Caco-2 (cell line): ENCODE measurements at regions not wholly inside any gene's neighbourhood (a gene's known extent, or its start where the extent isn't known, plus 50 kb on each side); places are given as distances from the start of the nearest gene placed in this dataset.

Experiments used
- BruUV-seq: library from RNA; stranded (reverse); fragments of 400-500 nt; replicated peaks from 2 replicates; lab custom pipeline; 2021; lab: Mats Ljungman, UMichigan
- CTCF ChIA-PET: fragments of 300-600 bp; sonication (Branson Sonifier 250); formaldehyde crosslinking; loops from one replicate; lab custom pipeline; 2022; ENCODE audit warnings: antibody characterized with exemption; lab: Charles Lee
- POLR2A ChIA-PET: fragments of 300-600 bp; sonication (Branson Sonifier 250); formaldehyde crosslinking; loops from one replicate; lab custom pipeline; 2022; ENCODE audit warnings: antibody characterized with exemption; lab: Charles Lee
- DNase-seq, 2 experiments: peaks; one replicate each; pipeline versions ENCODE4 v3.0.0 to v3.0.0-alpha.2; 2020 to 2022
- H3K27me3 ChIP-seq: replicated peaks from 2 replicates; pipeline ENCODE4 v1.6.0; 2011; ENCODE audit warnings: low read length; ENCODE audit not compliant: control insufficient read depth, insufficient read depth
- H3K36me3 ChIP-seq: 2 replicates; pipeline ENCODE4 v1.5.1; 2011; ENCODE audit warnings: low read length; ENCODE audit not compliant: control insufficient read depth, insufficient read depth
- H3K4me1 ChIP-seq: fragments of 250-450 bp; sonication (Bioruptor Pico); 2 replicates; pipeline ENCODE4 v1.5.1; 2020; ENCODE audit warnings: mild to moderate bottlenecking
- H3K4me3 ChIP-seq: 2 replicates; pipeline ENCODE4 v1.5.1; 2011; ENCODE audit warnings: low read depth, mild to moderate bottlenecking, control low read depth, low read length
- H3K9me3 ChIP-seq: fragments of 250-450 bp; sonication (Bioruptor Pico); 2 replicates; pipeline ENCODE4 v1.5.1; 2020; ENCODE audit warnings: mild to moderate bottlenecking, moderate library complexity
- H3K27ac Mint-ChIP-seq: one replicate; pipeline ENCODE4 v1.8.0; 2022; ENCODE audit warnings: mixed read lengths; ENCODE audit not compliant: unreplicated experiment
- H3K27me3 Mint-ChIP-seq: one replicate; pipeline ENCODE4 v1.8.0; 2022; ENCODE audit warnings: mixed read lengths; ENCODE audit not compliant: insufficient read depth, unreplicated experiment
- H3K36me3 Mint-ChIP-seq: one replicate; pipeline ENCODE4 v1.8.0; 2022; ENCODE audit warnings: mild to moderate bottlenecking, mixed read lengths; ENCODE audit not compliant: insufficient read depth, unreplicated experiment
- H3K4me1 Mint-ChIP-seq: one replicate; pipeline ENCODE4 v1.8.0; 2022; ENCODE audit warnings: low read depth, mixed read lengths; ENCODE audit not compliant: unreplicated experiment
- H3K4me3 Mint-ChIP-seq: one replicate; pipeline ENCODE4 v1.8.0; 2022; ENCODE audit warnings: mild to moderate bottlenecking, moderate library complexity, mixed read lengths; ENCODE audit not compliant: unreplicated experiment
- H3K9me3 Mint-ChIP-seq: one replicate; pipeline ENCODE4 v1.8.0; 2022; ENCODE audit warnings: mixed read lengths; ENCODE audit not compliant: unreplicated experiment
- intact Hi-C: fragments of 100-400 bp; cut with micrococcal nuclease; formaldehyde crosslinking; loops from one replicate; pipeline ENCODE4 v1.10.0; 2022; ENCODE audit not compliant: unreplicated experiment
- TF ChIP-seq, protein P1 (sequence below), 2 experiments: fragments of 200-600 bp in 1 of 2; IDR thresholded peaks; 1 replicate in 1 of 2; 2 replicates in 1 of 2; pipeline versions ENCODE4 v1.5.1 to v1.8.0; 2011 to 2022; ENCODE audit warnings: antibody characterized with exemption in 1 of 2, control low read depth in 1 of 2, inconsistent platforms in 1 of 2, low read depth in 1 of 2, low read length in 1 of 2, mild to moderate bottlenecking in 1 of 2, moderate library complexity in 1 of 2; ENCODE audit not compliant: insufficient read depth in 1 of 2, severe bottlenecking in 1 of 2, unreplicated experiment in 1 of 2

GRCh38 chr4:134393592-134393991 lies 192.0 kb upstream of the PABPC4L start:
- TF ChIP-seq, protein P1, sequence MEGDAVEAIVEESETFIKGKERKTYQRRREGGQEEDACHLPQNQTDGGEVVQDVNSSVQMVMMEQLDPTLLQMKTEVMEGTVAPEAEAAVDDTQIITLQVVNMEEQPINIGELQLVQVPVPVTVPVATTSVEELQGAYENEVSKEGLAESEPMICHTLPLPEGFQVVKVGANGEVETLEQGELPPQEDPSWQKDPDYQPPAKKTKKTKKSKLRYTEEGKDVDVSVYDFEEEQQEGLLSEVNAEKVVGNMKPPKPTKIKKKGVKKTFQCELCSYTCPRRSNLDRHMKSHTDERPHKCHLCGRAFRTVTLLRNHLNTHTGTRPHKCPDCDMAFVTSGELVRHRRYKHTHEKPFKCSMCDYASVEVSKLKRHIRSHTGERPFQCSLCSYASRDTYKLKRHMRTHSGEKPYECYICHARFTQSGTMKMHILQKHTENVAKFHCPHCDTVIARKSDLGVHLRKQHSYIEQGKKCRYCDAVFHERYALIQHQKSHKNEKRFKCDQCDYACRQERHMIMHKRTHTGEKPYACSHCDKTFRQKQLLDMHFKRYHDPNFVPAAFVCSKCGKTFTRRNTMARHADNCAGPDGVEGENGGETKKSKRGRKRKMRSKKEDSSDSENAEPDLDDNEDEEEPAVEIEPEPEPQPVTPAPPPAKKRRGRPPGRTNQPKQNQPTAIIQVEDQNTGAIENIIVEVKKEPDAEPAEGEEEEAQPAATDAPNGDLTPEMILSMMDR (IDR thresholded peaks at IDR 0.05; ENCODE audit: insufficient read depth in 1 of 2, low read depth in 1 of 2, low read length in 1 of 2, severe bottlenecking in 1 of 2, unreplicated experiment in 1 of 2), result no peak
- POLR2A ChIA-PET, result no interaction called here
- H3K27me3 Mint-ChIP-seq, result no peaks in the 10 kb centered on the region

DNA sequence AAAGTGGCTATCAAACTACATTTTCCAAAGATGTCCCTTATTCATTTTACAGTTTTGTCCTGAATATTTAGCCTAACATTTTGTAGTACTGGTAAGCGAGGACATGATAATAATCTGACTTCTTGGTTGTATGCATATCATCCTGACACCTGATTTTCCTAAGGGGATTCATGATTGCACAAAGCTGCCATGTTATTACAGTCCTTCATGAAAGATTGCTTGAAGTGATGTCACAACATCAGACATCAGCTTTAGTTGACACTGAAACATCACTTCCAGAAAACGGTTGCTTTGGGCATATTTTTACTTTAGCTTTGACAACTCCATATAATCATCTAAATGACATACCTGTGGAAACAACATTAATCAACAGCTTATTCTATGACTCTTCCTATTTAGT lies 188.7 kb upstream of the PABPC4L start:
- BruUV-seq, result no TSS peak

More at GRCh38 chr4:134393592-134393991, 192.0 kb upstream of the PABPC4L start:
- no peaks in the 10 kb centered on the region for H3K36me3 ChIP-seq
- H3K9me3 ChIP-seq, result 0 out of 2 replicates have a peak, but pooled peaks cover 6% of the 10 kb centered on the region
- H3K4me1 ChIP-seq, result no peaks in the 10 kb centered on the region
- Mint-ChIP-seq H3K27ac (no peak overlapping the region), H3K4me1 (no peaks in the 10 kb centered on the region), H3K36me3 (no peaks in the 10 kb centered on the region), H3K9me3 (peaks cover 8% of the 10 kb centered on the region), H3K4me3 (no peak overlapping the region)
- intact Hi-C loops, result no loop called here
- no peaks in the 10 kb centered on the region for H3K27me3 ChIP-seq
- H3K4me3 ChIP-seq, result no peak overlapping the region
- no TSS peak for BruUV-seq
- CTCF ChIA-PET, result no interaction called here
- no peak for DNase-seq

DNA sequence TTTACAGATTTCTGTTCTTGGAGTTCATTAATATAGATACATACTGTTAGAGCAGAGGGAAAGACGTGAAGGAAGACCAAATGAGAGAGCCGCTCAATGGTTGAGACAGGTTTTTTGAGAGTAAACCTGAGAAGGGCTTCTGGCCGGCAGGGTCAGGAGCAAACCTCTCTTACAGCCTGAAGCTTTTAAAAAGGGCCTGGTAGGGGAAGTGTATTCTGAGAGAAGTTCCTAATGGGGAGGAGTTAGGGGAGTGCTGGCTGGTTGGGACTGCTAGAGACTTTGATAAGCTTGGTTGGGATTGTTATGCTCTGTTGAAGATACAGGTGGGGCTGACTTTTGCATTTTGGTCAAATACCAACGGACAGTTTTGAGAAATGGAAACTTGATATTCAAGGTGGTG lies 186.8 kb upstream of the PABPC4L start:
- TF ChIP-seq, protein P1 (IDR thresholded peaks at IDR 0.05; ENCODE audit: insufficient read depth in 1 of 2, low read depth in 1 of 2, low read length in 1 of 2, severe bottlenecking in 1 of 2, unreplicated experiment in 1 of 2), result no peak
- Mint-ChIP-seq H3K4me3 (no peak overlapping the region), H3K36me3 (no peaks in the 10 kb centered on the region), H3K27me3 (no peaks in the 10 kb centered on the region), H3K27ac (no peak overlapping the region), H3K9me3 (no peaks in the 10 kb centered on the region), H3K4me1 (no peaks in the 10 kb centered on the region)
- Histone ChIP-seq H3K4me3 (no peak overlapping the region), H3K9me3 (no peaks in the 10 kb centered on the region), H3K36me3 (no peaks in the 10 kb centered on the region), H3K4me1 (no peaks in the 10 kb centered on the region), H3K27me3 (no peaks in the 10 kb centered on the region)
- BruUV-seq, result no TSS peak
- DNase-seq, result no peak
- intact Hi-C loops, result no loop called here
- ChIA-PET CTCF (no interaction called here), POLR2A (no interaction called here)

More for the DNA sequence above, 188.7 kb upstream of the PABPC4L start:
- Mint-ChIP-seq H3K4me1 (no peaks in the 10 kb centered on the region), H3K27ac (no peak overlapping the region), H3K9me3 (no peaks in the 10 kb centered on the region), H3K4me3 (no peak overlapping the region), H3K27me3 (no peaks in the 10 kb centered on the region), H3K36me3 (no peaks in the 10 kb centered on the region)
- POLR2A ChIA-PET, result no interaction called here
- TF ChIP-seq, protein P1 (IDR thresholded peaks at IDR 0.05; ENCODE audit: insufficient read depth in 1 of 2, low read depth in 1 of 2, low read length in 1 of 2, severe bottlenecking in 1 of 2, unreplicated experiment in 1 of 2), result no peak
- intact Hi-C loops, result no loop called here
- Histone ChIP-seq H3K4me3 (no peak overlapping the region), H3K27me3 (no peaks in the 10 kb centered on the region), H3K4me1 (no peaks in the 10 kb centered on the region), H3K9me3 (no peaks in the 10 kb centered on the region), H3K36me3 (no peaks in the 10 kb centered on the region)
- CTCF ChIA-PET, result no interaction called here
- no peak for DNase-seq
